Right renal cortex interstitium (tissue), 3 donors: ENCODE measurements at regions not wholly inside any gene's neighbourhood (a gene's known extent, or its start where the extent isn't known, plus 50 kb on each side); places are given as distances from the start of the nearest gene placed in this dataset.

Experiments
- DNase-seq, 3 donors: peaks; one replicate each; pipeline ENCODE4 v3.0.0-alpha.2; 2013; ENCODE audit warnings: low read depth in 3 of 3, low spot score in 2 of 3

- DNase-seq: no peak
Measured at GRCh38 chr2:40760071-40760666, 308.3 kb upstream of the SLC8A1 start.

- no peak for DNase-seq
Measured at GRCh38 chr2:40773291-40773690, 321.4 kb upstream of the SLC8A1 start.

GRCh38 chr2:40783704-40784103 lies 331.8 kb upstream of the SLC8A1 start:
- DNase-seq: no peak

GRCh38 chr2:40786636-40787035 lies 334.7 kb upstream of the SLC8A1 start:
- DNase-seq: no peak

- no peak for DNase-seq
Measured at GRCh38 chr2:40797120-40797519, 345.2 kb upstream of the SLC8A1 start.

GRCh38 chr2:40803900-40804299 lies 352.0 kb upstream of the SLC8A1 start:
- no peak for DNase-seq

GRCh38 chr2:40809156-40809555 lies 357.3 kb upstream of the SLC8A1 start:
- DNase-seq: no peak

GRCh38 chr2:40814616-40815015 lies 362.7 kb upstream of the SLC8A1 start:
- DNase-seq: no peak

- DNase-seq: no peak
Measured at GRCh38 chr2:40820319-40820718, 368.4 kb upstream of the SLC8A1 start.

GRCh38 chr2:40823478-40823877 lies 371.6 kb upstream of the SLC8A1 start:
- no peak for DNase-seq

- DNase-seq: no peak
Measured at GRCh38 chr2:40824278-40824677, 372.4 kb upstream of the SLC8A1 start.

- DNase-seq: no peak
Measured at GRCh38 chr2:40827392-40827791, 375.5 kb upstream of the SLC8A1 start.

GRCh38 chr2:40831321-40831873 lies 379.5 kb upstream of the SLC8A1 start:
- no peak for DNase-seq

- DNase-seq: no peak
Measured at GRCh38 chr2:40841856-40842255, 390.0 kb upstream of the SLC8A1 start.

GRCh38 chr2:40844353-40845277 lies 392.7 kb upstream of the SLC8A1 start:
- no peak for DNase-seq

- DNase-seq: no peak
Measured at GRCh38 chr2:40851661-40852060, 399.8 kb upstream of the SLC8A1 start.

- DNase-seq: no peak
Measured at GRCh38 chr2:40859617-40860016, 407.7 kb upstream of the SLC8A1 start.

- no peak for DNase-seq
Measured at GRCh38 chr2:40867829-40868228, 415.9 kb upstream of the SLC8A1 start.

- DNase-seq: no peak
Measured at GRCh38 chr2:40872580-40872979, 420.7 kb upstream of the SLC8A1 start.

- DNase-seq: no peak
Measured at GRCh38 chr2:40874380-40874779, 422.5 kb upstream of the SLC8A1 start.

- no peak for DNase-seq
Measured at GRCh38 chr2:40877734-40878288, 425.9 kb upstream of the SLC8A1 start.

- no peak for DNase-seq
Measured at GRCh38 chr2:40879305-40879704, 427.4 kb upstream of the SLC8A1 start.
